Inflammatory macrophage treated with lipopolysaccharide for 4 hours (primary cell): ENCODE measurements at regions not wholly inside any gene's neighbourhood (a gene's known extent, or its start where the extent isn't known, plus 50 kb on each side); places are given as distances from the start of the nearest gene placed in this dataset.

Experiments used
- DNase-seq: peaks from one replicate; pipeline ENCODE4 v3.0.0-alpha.2; 2020

DNA sequence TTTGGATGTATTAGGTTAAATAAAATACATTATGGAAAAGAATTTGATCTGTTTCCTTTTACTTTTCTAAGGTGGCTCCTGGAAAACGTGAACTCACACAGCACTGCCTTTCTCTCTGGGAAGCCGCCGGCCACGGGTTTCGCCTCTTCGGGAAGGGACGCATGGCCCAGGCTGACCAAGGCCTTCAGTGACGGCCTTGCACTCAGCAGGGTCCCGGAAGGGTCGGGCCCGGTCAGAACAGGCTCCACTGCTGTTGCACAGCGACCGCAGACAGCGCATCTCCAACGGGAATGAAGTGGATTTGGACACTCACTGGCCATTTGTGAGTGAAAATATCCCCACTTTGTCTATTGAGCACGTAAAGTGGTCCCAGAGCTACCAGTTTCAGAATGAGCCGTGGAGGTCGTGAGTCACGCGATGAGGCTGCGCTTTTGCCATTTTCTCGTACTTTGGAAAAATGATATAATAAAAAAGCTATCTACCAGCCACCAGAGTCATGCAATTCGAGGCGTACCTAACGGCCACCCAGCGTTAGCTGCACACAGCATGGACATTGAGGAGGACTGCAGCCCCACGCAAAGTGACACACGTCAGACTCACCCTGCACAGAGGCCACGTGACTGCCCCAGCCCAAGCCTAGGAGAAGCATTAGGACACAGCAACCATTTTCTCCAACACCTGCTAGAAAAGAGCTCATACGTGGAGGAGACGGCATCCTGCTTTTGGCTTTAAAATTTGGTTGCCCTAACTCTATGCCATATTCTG is 244.3 kb downstream of the TTLL2 start:
- DNase-seq: no peak

DNA sequence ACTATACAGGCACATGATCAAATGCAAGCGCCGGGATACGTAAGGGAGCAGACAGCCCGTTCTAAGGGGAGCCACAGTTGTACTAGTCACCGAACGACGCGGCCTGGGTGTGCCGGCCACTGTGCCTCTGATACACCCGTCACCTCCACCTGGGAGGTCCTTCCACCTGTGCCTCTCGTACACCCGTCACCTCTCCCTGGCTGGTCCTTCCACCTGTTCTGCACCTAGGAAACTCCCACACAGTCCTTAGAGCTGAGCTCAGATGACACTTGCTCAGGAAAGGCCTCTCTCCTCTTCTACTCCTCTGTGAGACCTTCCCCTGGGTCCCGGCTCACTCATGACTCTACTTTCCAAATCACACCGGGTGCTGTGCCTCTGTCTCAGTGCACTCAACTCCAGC is 245.0 kb downstream of the TTLL2 start:
- no peak for DNase-seq

GRCh38 chr6:167570460-167571400 is 245.8 kb downstream of the TTLL2 start:
- DNase-seq: no peak

DNA sequence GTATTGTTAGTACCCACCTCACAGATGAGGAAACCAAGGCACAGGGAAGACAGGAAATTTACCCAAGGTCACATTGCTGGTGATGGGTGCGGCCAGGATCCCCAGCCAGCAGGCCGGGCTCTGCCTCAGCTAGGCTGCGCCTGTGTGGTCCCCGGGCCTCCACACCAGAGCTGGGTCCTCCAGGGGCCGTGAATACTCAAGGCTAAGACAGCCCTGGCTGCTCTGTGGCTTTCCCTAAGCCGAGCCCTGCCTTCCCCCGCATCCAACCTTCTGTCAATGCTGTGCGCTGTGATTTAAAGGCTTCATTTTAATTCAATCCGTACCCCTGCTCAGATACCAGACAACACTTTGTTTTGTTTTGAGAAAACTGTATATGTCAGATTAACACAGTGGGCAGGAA is 246.7 kb downstream of the TTLL2 start:
- DNase-seq: no peak

- DNase-seq: no peak
Measured at GRCh38 chr6:167572106-167572505, 247.2 kb downstream of the TTLL2 start.

DNA sequence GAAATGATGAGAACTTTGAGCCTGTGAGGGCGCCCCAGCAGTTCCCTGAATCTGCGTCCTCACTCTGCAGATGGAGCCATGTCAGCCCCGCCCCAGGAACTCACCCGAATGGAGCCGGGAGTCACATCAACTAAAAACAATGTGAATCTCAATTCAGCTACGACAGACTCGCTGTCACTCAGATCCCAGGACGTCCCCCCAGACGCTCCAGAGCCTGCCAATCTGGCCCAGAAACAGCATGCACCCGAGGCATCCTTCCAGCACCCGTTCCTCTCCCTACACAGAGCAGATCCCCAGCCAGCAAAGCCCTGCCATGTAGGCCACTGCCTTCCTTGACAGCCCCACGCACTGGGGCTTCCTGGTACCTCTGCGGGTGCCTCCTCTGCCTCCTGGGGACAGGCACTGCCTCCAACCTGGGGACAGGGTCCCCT is 248.0 kb downstream of the TTLL2 start:
- DNase-seq: no peak

DNA sequence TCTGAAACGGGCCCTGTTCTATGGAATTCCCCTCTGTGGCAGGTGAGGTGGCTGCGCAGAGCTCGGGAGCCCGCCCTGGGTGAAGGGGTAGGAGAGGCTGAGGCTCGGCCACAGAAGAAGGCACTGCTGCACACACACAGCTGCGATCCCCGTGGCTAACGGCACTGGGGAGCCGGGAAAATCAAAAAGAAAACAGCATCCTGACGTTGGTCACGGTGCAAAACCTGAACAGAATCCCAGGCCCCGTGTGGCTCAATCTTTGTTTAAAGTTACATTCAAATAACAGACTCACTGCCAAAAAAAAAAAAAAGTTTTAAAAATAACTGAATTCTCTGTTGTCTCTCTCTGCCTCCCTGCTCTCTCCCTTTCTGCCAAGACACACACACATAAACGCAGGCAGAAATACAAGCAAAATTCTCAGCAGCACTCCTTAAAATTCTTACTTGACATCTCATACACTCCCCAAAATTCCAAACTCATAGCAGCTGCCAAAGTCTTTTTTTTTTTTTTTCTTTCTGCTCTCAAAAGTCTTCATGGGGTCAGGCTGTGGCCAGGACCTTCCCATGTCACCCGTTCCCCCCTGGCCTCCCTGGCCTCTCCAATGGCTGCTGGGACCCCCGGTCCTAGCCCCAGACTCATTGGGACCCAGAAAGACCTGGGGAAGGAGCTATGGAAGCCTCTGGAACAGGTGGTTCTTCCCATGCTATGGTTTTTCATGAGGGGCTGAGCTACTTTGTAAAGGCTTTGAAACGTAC is 248.8 kb downstream of the TTLL2 start:
- DNase-seq: no peak

DNA sequence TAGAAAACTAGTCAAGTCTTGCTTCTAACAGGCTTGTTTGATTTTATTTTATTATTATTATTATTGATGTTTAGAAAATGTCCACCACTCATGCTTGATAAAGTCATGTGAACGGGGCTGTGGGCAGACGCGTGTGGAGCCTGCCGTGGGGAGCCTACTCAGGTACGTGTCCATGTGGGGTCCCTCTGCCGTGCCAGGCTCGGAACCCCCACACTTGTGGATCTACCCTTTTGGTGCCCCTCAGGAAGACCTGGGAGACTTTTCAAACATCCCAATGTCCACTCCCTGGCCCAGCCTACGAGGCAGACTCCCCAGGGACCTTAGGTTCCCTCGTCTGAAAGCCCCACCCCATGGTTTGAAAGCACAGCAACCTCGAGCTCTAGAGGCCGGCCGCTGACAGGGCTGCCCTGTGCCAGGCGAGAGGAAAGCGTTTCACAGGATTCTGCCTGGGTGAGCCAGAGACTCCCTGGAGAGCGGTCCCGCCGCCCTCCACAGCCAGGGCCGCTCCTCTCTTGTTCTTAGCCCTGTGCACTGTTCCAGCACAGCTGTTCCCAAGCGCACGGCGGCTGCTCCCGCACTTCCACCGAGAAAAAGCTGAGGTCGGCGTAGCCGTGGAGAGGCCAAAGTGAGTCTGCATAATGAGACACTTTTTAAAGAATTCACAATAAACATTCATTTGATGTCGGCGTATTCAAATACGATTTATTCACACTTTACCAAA is 249.7 kb downstream of the TTLL2 start:
- no peak for DNase-seq

- no peak for DNase-seq
Measured at GRCh38 chr6:167575158-167575696, 250.3 kb downstream of the TTLL2 start.

DNA sequence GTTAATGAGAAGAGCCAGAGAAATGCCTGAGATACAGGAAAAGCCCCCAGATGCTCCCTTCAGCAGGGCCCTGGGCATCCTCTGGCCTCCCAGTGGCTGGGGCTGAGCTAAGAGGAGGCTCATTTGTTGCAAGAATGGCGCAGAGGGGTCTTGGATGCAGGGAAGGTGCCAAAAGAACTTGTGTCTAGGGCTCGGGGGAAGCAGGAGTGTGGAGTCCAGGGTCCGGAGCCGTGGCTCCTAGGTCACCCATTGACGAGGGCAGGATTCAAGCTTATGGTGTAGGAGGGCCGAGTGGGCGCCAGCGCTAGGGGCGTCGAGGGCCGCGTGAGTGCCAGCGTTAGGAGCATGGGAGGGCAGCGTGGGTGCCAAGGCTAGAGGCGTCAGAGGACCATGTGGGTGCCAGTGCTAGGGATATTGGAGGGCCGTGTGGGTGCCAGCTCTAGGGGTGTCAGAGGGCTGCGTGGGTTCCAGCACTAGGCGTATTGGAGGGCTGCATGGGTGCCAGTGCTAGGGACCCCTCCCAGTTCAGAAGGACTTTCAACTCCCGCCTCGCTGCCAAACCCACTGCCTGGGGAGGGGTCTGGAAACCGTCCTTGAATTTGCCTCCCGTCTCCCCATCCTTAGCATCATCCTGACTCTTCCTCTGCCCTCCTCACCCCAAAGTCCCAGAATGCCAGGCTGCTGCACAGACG is 250.5 kb upstream of the AFDN start:
- DNase-seq: no peak

DNA sequence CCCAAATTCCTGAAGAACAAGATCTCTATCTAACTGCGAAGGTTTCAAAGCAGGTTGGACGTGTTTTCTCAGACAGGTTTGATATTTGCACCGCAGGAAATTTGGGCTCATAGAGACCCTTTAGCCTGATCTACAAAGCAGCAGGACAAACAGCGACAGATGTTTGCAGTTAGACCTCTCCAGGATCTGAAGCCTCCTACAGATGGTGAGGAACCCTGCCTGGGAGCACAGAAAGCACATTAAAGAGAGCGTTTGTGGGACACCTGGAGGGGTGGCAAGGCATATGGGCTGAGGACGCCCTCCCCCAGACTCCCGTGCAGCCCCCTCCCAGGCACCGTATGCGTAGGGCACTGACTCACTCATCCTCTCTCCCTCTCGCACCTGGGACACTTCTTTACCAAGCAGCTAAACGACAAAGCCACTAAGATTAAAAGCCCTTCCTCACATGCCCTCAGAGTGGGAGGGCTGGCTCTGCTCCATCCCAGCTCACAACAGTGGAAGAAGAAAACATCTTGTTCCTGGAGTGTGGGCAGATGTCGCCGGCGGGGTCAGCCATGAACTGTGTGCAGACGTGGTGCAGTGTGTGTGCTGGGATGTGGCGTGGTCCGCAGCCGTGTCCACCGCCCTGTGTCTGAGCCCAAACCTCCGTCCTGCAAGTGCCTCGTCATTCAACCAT is 249.7 kb upstream of the AFDN start:
- DNase-seq: no peak

GRCh38 chr6:167577891-167578361 is 248.8 kb upstream of the AFDN start:
- DNase-seq: no peak

DNA sequence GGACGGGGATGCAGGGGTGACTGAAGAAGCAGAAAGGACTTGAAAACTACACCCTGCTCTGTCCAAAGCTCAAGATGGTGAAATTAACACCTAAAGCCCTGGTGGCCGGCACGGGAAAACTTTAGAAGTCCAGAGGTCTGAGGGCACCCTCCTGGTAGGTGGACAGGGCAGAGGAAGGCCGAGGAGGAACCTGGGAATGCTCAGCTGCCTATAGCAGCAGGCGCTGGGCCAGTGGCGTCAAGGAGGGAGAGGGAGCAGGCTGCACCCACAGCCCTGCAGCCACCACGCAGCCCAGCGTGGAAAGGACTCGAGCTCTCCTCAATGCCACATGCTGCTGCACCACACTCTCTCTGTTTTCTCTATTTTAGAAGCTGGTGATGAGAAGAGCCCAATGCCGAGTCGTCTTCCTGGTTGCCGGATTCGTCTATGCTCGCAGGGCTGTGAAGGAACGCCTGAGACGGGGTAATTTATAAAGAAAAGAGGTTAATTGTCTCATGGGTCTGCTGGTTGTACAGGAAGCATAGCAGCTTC is 248.3 kb upstream of the AFDN start:
- no peak for DNase-seq

DNA sequence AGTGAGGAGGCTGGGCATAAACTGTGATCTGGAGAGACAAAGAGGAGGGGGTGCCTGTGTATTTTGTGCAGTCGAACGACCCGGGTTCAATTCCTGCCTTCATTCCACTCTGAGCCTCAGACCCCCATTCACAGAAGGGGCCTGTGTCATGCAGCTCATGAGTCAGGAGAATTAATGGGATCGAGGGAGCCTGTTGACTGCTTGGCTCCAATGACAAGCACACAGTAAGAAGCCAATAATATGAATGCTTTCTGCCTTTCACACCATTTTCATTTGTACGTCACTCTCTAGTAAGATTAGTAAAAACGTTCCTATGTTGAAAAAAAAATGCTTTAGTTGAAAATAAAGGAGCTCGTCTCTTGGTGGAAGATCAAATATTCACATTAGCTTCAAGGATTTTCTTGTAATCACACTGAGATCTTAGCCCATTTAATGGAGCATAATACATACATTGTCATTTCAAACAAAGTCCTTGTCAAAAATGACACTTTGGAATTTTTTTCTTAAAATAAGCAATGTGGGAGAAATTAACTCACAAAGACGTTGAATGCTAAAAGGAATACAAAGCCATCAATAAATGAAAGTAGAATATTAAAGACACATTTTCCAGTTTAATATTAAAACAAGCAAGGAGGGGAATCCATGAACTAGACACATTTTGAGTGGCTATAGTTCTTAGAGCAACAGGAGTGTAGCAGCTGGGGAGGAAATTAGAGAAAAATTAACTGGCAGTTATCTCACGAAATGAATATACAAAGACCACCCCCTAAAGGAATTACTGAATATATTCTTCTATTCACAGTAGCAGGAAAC is 246.7 kb upstream of the AFDN start:
- no peak for DNase-seq

DNA sequence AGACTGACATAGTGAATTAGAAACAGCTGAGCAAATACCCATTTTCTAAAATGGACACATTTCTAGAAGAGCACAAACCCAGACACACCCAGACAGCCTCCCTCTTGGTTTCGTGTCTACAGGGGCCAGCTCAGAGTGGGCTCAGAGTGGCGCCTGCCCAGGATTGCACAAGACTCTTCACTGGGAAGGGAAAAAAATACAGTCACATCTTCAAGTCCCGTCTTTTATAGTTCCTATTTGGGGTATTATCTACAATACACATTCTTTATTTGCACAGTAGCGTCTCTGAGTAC is 246.1 kb upstream of the AFDN start:
- no peak for DNase-seq

DNA sequence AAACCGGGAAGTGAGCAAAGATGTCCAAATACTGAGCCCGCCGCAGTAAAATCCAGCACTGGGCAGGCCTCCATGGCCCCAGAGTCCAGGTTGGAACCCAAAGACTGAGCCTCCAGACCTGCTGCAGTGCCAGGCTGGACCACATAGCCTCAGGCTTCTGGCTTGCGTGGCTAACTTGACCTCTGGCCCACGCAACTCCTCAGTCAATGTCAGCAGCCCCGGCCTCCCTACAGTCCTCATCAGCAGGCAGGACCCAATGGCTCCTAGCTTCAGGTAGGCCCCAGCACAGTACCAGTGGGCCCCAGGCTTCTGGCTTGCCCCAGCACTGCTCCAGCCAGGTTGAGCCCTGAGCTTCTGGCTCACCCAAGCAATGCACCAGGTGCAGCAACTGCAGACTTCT is 245.1 kb upstream of the AFDN start:
- DNase-seq: no peak

- no peak for DNase-seq
Measured at GRCh38 chr6:167583412-167583811, 243.3 kb upstream of the AFDN start.

DNA sequence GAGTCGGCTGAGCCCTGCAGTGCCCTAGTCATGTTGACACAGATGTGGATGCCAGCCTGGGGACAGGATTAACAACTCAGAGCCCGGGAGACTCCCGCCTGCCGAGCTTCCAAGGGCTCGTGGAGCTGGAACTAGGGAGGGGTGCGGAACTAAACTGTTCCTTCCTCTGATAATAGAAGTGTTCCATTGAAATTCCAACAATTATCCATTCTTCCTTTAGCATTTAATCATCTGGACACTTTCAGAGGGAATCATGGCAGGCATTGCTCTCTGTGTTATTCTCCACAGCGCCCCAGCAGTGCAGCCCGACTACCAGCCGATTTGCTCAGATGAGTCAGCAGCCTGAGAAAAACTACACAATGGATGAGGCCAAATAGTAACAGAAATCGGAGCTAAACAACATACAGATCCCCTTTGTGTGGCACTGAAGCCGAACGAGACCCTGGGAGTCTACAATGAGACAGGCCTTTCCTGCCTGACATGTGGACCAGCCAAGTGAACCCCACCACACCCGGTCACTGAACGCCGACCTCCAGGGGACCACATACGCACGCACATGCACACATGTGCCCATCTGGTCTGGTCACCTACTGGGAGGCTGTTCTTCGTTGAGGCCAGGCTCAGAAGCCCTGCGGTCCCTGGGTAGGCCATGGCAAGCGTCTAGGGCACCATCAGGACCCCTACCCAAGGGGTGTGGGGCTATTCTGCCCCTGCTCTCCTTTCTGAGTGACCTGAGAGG is 238.4 kb upstream of the AFDN start:
- DNase-seq: no peak

DNA sequence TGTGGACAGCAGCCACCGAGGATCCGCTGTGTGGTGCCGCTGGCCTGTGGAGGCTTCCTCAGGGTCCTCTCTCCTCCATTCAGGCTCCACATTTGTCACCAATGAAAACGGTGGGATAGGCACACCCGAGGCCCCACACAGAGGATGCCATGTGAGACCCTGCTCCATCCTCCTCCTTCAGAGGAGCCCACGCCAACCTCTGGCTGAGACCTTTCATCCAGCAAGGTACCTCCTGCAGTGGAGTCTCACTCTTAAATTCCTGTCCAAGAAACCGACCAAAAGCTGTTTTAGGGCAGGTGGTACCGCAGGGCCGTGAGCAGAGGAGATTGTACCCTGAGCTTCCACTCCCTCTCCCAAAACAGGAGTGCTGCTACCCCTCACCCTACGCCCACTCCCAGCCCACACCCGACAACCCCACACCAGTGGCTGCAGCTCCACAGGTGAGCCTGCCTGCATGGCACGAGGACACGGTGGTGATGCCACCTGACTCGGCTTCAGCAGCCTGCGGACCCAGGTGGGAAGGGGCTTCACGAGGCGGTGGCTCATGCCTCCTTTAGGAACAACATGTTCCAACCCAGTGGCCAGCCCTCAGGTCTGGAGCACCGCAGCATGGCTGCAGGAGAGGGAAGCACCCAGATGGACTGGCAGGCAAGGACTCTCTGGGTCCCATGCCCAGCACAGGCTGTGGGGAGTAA is 237.6 kb upstream of the AFDN start:
- DNase-seq: no peak
